Caco-2 (cell line): ENCODE measurements at regions not wholly inside any gene's neighbourhood (a gene's known extent, or its start where the extent isn't known, plus 50 kb on each side); places are given as distances from the start of the nearest gene placed in this dataset.

Source experiments
- BruUV-seq: library from RNA; stranded (reverse); fragments of 400-500 nt; replicated peaks from 2 replicates; lab custom pipeline; 2021; lab: Mats Ljungman, UMichigan
- CTCF ChIA-PET: fragments of 300-600 bp; sonication (Branson Sonifier 250); formaldehyde crosslinking; loops from one replicate; lab custom pipeline; 2022; ENCODE audit warnings: antibody characterized with exemption; lab: Charles Lee
- POLR2A ChIA-PET: fragments of 300-600 bp; sonication (Branson Sonifier 250); formaldehyde crosslinking; loops from one replicate; lab custom pipeline; 2022; ENCODE audit warnings: antibody characterized with exemption; lab: Charles Lee
- DNase-seq, 2 experiments: peaks; one replicate each; pipeline versions ENCODE4 v3.0.0 to v3.0.0-alpha.2; 2020 to 2022
- H3K27me3 ChIP-seq: replicated peaks from 2 replicates; pipeline ENCODE4 v1.6.0; 2011; ENCODE audit warnings: low read length; ENCODE audit not compliant: control insufficient read depth, insufficient read depth
- H3K36me3 ChIP-seq: 2 replicates; pipeline ENCODE4 v1.5.1; 2011; ENCODE audit warnings: low read length; ENCODE audit not compliant: control insufficient read depth, insufficient read depth
- H3K4me1 ChIP-seq: fragments of 250-450 bp; sonication (Bioruptor Pico); 2 replicates; pipeline ENCODE4 v1.5.1; 2020; ENCODE audit warnings: mild to moderate bottlenecking
- H3K4me3 ChIP-seq: 2 replicates; pipeline ENCODE4 v1.5.1; 2011; ENCODE audit warnings: low read depth, mild to moderate bottlenecking, control low read depth, low read length
- H3K9me3 ChIP-seq: fragments of 250-450 bp; sonication (Bioruptor Pico); 2 replicates; pipeline ENCODE4 v1.5.1; 2020; ENCODE audit warnings: mild to moderate bottlenecking, moderate library complexity
- H3K27ac Mint-ChIP-seq: one replicate; pipeline ENCODE4 v1.8.0; 2022; ENCODE audit warnings: mixed read lengths; ENCODE audit not compliant: unreplicated experiment
- H3K27me3 Mint-ChIP-seq: one replicate; pipeline ENCODE4 v1.8.0; 2022; ENCODE audit warnings: mixed read lengths; ENCODE audit not compliant: insufficient read depth, unreplicated experiment
- H3K36me3 Mint-ChIP-seq: one replicate; pipeline ENCODE4 v1.8.0; 2022; ENCODE audit warnings: mild to moderate bottlenecking, mixed read lengths; ENCODE audit not compliant: insufficient read depth, unreplicated experiment
- H3K4me1 Mint-ChIP-seq: one replicate; pipeline ENCODE4 v1.8.0; 2022; ENCODE audit warnings: low read depth, mixed read lengths; ENCODE audit not compliant: unreplicated experiment
- H3K4me3 Mint-ChIP-seq: one replicate; pipeline ENCODE4 v1.8.0; 2022; ENCODE audit warnings: mild to moderate bottlenecking, moderate library complexity, mixed read lengths; ENCODE audit not compliant: unreplicated experiment
- H3K9me3 Mint-ChIP-seq: one replicate; pipeline ENCODE4 v1.8.0; 2022; ENCODE audit warnings: mixed read lengths; ENCODE audit not compliant: unreplicated experiment
- CTCF ChIP-seq, 2 experiments: fragments of 200-600 bp in 1 of 2; IDR thresholded peaks; 1 replicate in 1 of 2; 2 replicates in 1 of 2; pipeline versions ENCODE4 v1.5.1 to v1.8.0; 2011 to 2022; ENCODE audit warnings: antibody characterized with exemption in 1 of 2, control low read depth in 1 of 2, inconsistent platforms in 1 of 2, low read depth in 1 of 2, low read length in 1 of 2, mild to moderate bottlenecking in 1 of 2, moderate library complexity in 1 of 2; ENCODE audit not compliant: insufficient read depth in 1 of 2, severe bottlenecking in 1 of 2, unreplicated experiment in 1 of 2
- intact Hi-C: fragments of 100-400 bp; cut with micrococcal nuclease; formaldehyde crosslinking; loops from one replicate; pipeline ENCODE4 v1.10.0; 2022; ENCODE audit not compliant: unreplicated experiment

GRCh38 chr9:82726424-82727276 lies 336.3 kb downstream of the RASEF start:
- H3K4me3 Mint-ChIP-seq = no peak overlapping the region
- Histone ChIP-seq H3K4me1 (no peaks in the 10 kb centered on the region), H3K9me3 (no peaks in the 10 kb centered on the region), H3K27me3 (no peaks in the 10 kb centered on the region), H3K4me3 (no peak overlapping the region), H3K36me3 (no peaks in the 10 kb centered on the region)
- BruUV-seq = no TSS peak
- H3K9me3 Mint-ChIP-seq = no peaks in the 10 kb centered on the region
- H3K36me3 Mint-ChIP-seq = no peaks in the 10 kb centered on the region
- ChIA-PET POLR2A (no interaction called here), CTCF (no interaction called here)
- TF ChIP-seq CTCF (IDR thresholded peaks at IDR 0.05; ENCODE audit: insufficient read depth in 1 of 2, low read depth in 1 of 2, low read length in 1 of 2, severe bottlenecking in 1 of 2, unreplicated experiment in 1 of 2) = no peak
- no peaks in the 10 kb centered on the region for H3K4me1 Mint-ChIP-seq
- intact Hi-C loops = no loop called here
- no peak for DNase-seq
- H3K27ac Mint-ChIP-seq = no peak overlapping the region
- H3K27me3 Mint-ChIP-seq = no peaks in the 10 kb centered on the region

- TF ChIP-seq CTCF (IDR thresholded peaks at IDR 0.05; ENCODE audit: insufficient read depth in 1 of 2, low read depth in 1 of 2, low read length in 1 of 2, severe bottlenecking in 1 of 2, unreplicated experiment in 1 of 2) = no peak
- Mint-ChIP-seq H3K4me3 (no peak overlapping the region), H3K36me3 (no peaks in the 10 kb centered on the region), H3K27me3 (peaks cover 4% of the 10 kb centered on the region), H3K4me1 (no peaks in the 10 kb centered on the region), H3K27ac (no peak overlapping the region), H3K9me3 (no peaks in the 10 kb centered on the region)
- no peaks in the 10 kb centered on the region for H3K27me3 ChIP-seq
- no peaks in the 10 kb centered on the region for H3K9me3 ChIP-seq
- H3K4me1 ChIP-seq = no peaks in the 10 kb centered on the region
- ChIA-PET CTCF (no interaction called here), POLR2A (no interaction called here)
- BruUV-seq = no TSS peak
- H3K36me3 ChIP-seq = no peaks in the 10 kb centered on the region
- no peak for DNase-seq
- H3K4me3 ChIP-seq = no peak overlapping the region
- intact Hi-C loops = no loop called here
These were observed 333.8 kb downstream of the RASEF start for GRCh38 chr9:82729141-82729540.

- ChIA-PET POLR2A (no interaction called here), CTCF (no interaction called here)
- intact Hi-C loops = no loop called here
- no TSS peak for BruUV-seq
- Histone ChIP-seq H3K27me3 (no peaks in the 10 kb centered on the region), H3K4me3 (no peak overlapping the region), H3K36me3 (no peaks in the 10 kb centered on the region), H3K9me3 (no peaks in the 10 kb centered on the region), H3K4me1 (no peaks in the 10 kb centered on the region)
- Mint-ChIP-seq H3K4me3 (no peak overlapping the region), H3K4me1 (no peaks in the 10 kb centered on the region), H3K27me3 (peaks cover 4% of the 10 kb centered on the region), H3K36me3 (no peaks in the 10 kb centered on the region), H3K9me3 (no peaks in the 10 kb centered on the region), H3K27ac (no peak overlapping the region)
- no peak for TF ChIP-seq CTCF (IDR thresholded peaks at IDR 0.05; ENCODE audit: insufficient read depth in 1 of 2, low read depth in 1 of 2, low read length in 1 of 2, severe bottlenecking in 1 of 2, unreplicated experiment in 1 of 2)
- DNase-seq = no peak
These were observed 332.9 kb downstream of the RASEF start for GRCh38 chr9:82729991-82730589.
